NCI-H774 (cell line): ENCODE measurements at regions not wholly inside any gene's neighbourhood (a gene's known extent, or its start where the extent isn't known, plus 50 kb on each side); places are given as distances from the start of the nearest gene placed in this dataset.

ENCODE experiments used
- DNase-seq: peaks from one replicate; lab custom pipeline; 2025; lab: John Stamatoyannopoulos, UW

- no peak for DNase-seq
These were observed 1521.0 kb downstream of the UQCRFS1 start for GRCh38 chr19:27691991-27692390.

- DNase-seq = no peak
These were observed 1523.2 kb downstream of the UQCRFS1 start for GRCh38 chr19:27689734-27690241.

- no peak for DNase-seq
These were observed 1528.7 kb downstream of the UQCRFS1 start for GRCh38 chr19:27684293-27684692.

GRCh38 chr19:27681972-27682371 is 1531.0 kb downstream of the UQCRFS1 start:
- DNase-seq = no peak

GRCh38 chr19:27679905-27680304 is 1533.0 kb downstream of the UQCRFS1 start:
- no peak for DNase-seq

GRCh38 chr19:27679399-27679798 is 1533.6 kb downstream of the UQCRFS1 start:
- DNase-seq = no peak

- no peak for DNase-seq
These were observed 1536.1 kb downstream of the UQCRFS1 start for GRCh38 chr19:27676877-27677276.

GRCh38 chr19:27676334-27676733 is 1536.6 kb downstream of the UQCRFS1 start:
- no peak for DNase-seq

GRCh38 chr19:27675771-27676170 is 1537.2 kb downstream of the UQCRFS1 start:
- no peak for DNase-seq

GRCh38 chr19:27674701-27675100 is 1538.2 kb downstream of the UQCRFS1 start:
- no peak for DNase-seq

GRCh38 chr19:27673986-27674385 is 1539.0 kb downstream of the UQCRFS1 start:
- no peak for DNase-seq

GRCh38 chr19:27672309-27673047 is 1540.5 kb downstream of the UQCRFS1 start:
- DNase-seq = no peak

GRCh38 chr19:27671876-27672275 is 1541.1 kb downstream of the UQCRFS1 start:
- no peak for DNase-seq

GRCh38 chr19:27660428-27660827 is 1552.5 kb downstream of the UQCRFS1 start:
- no peak for DNase-seq

GRCh38 chr19:27657271-27658051 is 1555.5 kb downstream of the UQCRFS1 start:
- no peak for DNase-seq

GRCh38 chr19:27654266-27654990 is 1558.5 kb downstream of the UQCRFS1 start:
- DNase-seq = no peak

- DNase-seq = no peak
These were observed 1560.2 kb downstream of the UQCRFS1 start for GRCh38 chr19:27652796-27653195.

- no peak for DNase-seq
These were observed 1560.7 kb downstream of the UQCRFS1 start for GRCh38 chr19:27652281-27652680.

- DNase-seq = no peak
These were observed 1565.5 kb downstream of the UQCRFS1 start for GRCh38 chr19:27647423-27647822.

GRCh38 chr19:27635401-27635800 is 1577.5 kb downstream of the UQCRFS1 start:
- DNase-seq = no peak

- DNase-seq = no peak
These were observed 1594.9 kb downstream of the UQCRFS1 start for GRCh38 chr19:27618006-27618405.

GRCh38 chr19:27580906-27581305 is 1632.0 kb downstream of the UQCRFS1 start:
- DNase-seq = no peak
